ENCODE measurements at regions not wholly inside any gene's neighbourhood (a gene's known extent, or its start where the extent isn't known, plus 50 kb on each side); places are given as distances from the start of the nearest gene placed in this dataset. TPM values are rescaled to one million over a fixed set of nuclear protein-coding genes. Genes with fewer than 3 reads are reported as not detected.

DNA sequence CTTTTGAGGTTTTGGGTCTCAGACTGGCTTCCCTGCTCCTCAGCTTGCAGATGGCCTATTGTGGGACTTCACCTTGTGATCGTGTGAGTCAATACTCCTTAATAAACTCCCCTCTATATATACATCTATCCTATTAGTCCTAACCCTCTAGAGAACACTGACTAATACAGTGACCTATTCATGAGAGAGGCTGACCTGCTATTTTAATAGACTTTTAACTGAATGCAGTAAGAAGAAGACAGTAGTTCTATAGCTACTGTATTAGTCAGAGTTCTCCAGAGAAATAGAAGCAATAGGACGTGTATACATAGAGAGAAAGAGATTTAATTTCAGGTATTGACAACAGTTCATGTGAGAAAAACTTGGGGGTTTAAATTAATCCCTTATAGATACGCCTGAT lies 53.3 kb upstream of the SMLR1 start:
- H3K4me3 ChIP-seq (ENCODE audit: low read depth, low read length): no peak overlapping the region
- DNase-seq (ENCODE audit: low read depth): no peak
- TF ChIP-seq, protein P1, sequence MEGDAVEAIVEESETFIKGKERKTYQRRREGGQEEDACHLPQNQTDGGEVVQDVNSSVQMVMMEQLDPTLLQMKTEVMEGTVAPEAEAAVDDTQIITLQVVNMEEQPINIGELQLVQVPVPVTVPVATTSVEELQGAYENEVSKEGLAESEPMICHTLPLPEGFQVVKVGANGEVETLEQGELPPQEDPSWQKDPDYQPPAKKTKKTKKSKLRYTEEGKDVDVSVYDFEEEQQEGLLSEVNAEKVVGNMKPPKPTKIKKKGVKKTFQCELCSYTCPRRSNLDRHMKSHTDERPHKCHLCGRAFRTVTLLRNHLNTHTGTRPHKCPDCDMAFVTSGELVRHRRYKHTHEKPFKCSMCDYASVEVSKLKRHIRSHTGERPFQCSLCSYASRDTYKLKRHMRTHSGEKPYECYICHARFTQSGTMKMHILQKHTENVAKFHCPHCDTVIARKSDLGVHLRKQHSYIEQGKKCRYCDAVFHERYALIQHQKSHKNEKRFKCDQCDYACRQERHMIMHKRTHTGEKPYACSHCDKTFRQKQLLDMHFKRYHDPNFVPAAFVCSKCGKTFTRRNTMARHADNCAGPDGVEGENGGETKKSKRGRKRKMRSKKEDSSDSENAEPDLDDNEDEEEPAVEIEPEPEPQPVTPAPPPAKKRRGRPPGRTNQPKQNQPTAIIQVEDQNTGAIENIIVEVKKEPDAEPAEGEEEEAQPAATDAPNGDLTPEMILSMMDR (IDR thresholded peaks at IDR 0.05; ENCODE audit: insufficient read depth, low read length): no peak

DNA sequence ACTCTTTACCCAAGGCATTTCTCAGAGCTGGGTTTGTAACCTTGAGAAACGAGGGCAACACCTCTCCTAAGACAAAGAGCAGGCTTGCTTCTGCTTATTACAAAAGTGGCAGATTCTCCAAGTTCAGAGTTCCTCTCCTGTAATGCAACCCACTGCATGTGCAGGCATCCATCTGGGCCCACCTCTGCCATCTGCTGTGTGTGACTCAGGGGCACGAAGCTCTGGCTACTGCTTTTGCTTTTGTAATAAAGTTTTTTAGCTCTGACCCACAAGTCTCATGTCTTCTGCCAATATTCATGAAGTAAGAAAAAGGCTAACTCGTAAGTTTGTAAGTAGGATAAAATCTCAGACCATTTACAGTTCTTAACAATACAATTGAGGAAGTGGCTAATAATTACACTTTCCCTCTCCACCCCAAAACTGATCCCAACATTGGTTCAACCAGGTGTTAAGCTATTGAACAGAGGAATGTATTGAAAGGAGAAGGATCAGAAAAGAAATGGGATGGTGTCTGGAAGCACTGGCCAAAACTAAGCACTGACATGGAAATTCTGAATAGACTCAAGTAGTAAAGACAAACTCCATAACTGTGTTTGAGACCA lies 51.7 kb upstream of the SMLR1 start:
- TF ChIP-seq, protein P1 (IDR thresholded peaks at IDR 0.05; ENCODE audit: insufficient read depth, low read length): no peak

DNA sequence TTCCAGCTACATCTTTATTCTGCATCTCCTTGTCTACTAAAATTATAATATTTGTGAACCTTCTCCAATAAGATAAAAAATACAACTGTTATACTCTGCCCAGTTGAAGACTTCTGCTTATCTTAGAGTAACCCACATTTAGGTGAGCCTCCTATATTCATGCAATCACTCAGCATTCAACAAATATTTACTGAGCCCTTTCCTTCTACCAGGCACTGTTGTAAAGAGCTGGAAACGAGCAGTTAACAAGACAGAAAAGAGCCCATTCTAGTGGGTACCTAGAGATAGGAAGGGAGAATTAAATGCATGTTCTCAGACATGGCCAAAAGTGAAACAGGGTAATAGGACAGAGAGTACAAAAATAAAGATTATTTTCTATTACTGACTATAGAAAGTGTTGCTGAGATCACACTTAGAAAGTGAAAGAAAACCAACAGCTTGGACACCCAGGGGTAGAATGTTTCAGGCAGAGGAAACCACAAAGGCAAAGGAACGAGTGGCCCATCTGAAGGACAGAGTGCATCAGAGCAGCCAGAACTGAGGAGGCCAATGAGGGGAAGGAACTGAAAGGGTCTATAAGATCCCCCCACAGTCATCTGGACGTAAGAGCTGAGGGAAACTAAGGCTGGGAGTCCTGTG lies 50.8 kb upstream of the SMLR1 start:
- no peak for DNase-seq (ENCODE audit: low read depth)

More for the DNA sequence above, 51.7 kb upstream of the SMLR1 start:
- DNase-seq (ENCODE audit: low read depth): peak; percentile 20
- H3K4me3 ChIP-seq (ENCODE audit: low read depth, low read length): no peak overlapping the region

More for the DNA sequence above, 50.8 kb upstream of the SMLR1 start:
- TF ChIP-seq, protein P1 (IDR thresholded peaks at IDR 0.05; ENCODE audit: insufficient read depth, low read length): no peak
- no peak overlapping the region for H3K4me3 ChIP-seq (ENCODE audit: low read depth, low read length)

Small RNA genes in the stretch of these regions (small RNA-seq; reads per million reads assigned to genes)
- gene RF00019: not detected
